LNCaP clone FGC (cell line): ENCODE measurements at regions not wholly inside any gene's neighbourhood (a gene's known extent, or its start where the extent isn't known, plus 50 kb on each side); places are given as distances from the start of the nearest gene placed in this dataset.

Experiments used
- DNase-seq: peaks from one replicate; pipeline ENCODE4 v3.0.0-alpha.2; 2011; ENCODE audit warnings: low read depth
- H3K4me3 ChIP-seq: 2 replicates; pipeline ENCODE4 v1.5.1; 2011; ENCODE audit warnings: mild to moderate bottlenecking, low read depth, low read length, control low read depth
- CTCF ChIP-seq: IDR thresholded peaks from 2 replicates; pipeline ENCODE4 v1.5.1; 2012; ENCODE audit warnings: mild to moderate bottlenecking; ENCODE audit not compliant: control insufficient read depth, insufficient read depth; ENCODE audit errors: extremely low read depth

GRCh38 chr2:195367809-195368208 is 289.2 kb upstream of the SLC39A10 start:
- DNase-seq, result no peak
- H3K4me3 ChIP-seq, result no peak overlapping the region
- no peak for TF ChIP-seq CTCF

GRCh38 chr2:195364015-195364965 is 292.7 kb upstream of the SLC39A10 start:
- no peak for DNase-seq
- no peak overlapping the region for H3K4me3 ChIP-seq
- no peak for TF ChIP-seq CTCF

- no peak for TF ChIP-seq CTCF
- no peak for DNase-seq
- no peak overlapping the region for H3K4me3 ChIP-seq
Observed at GRCh38 chr2:195363496-195363895, 293.5 kb upstream of the SLC39A10 start.

GRCh38 chr2:195360242-195360641 is 296.8 kb upstream of the SLC39A10 start:
- no peak for DNase-seq
- no peak for TF ChIP-seq CTCF
- no peak overlapping the region for H3K4me3 ChIP-seq

- no peak overlapping the region for H3K4me3 ChIP-seq
- no peak for TF ChIP-seq CTCF
- DNase-seq, result no peak
Observed at GRCh38 chr2:195359043-195359735, 297.8 kb upstream of the SLC39A10 start.

GRCh38 chr2:195356920-195357440 is 300.0 kb upstream of the SLC39A10 start:
- DNase-seq, result no peak
- TF ChIP-seq CTCF, result no peak

More at GRCh38 chr2:195356920-195357440, 300.0 kb upstream of the SLC39A10 start:
- no peak overlapping the region for H3K4me3 ChIP-seq
